NT2/D1 (cell line): ENCODE measurements at regions not wholly inside any gene's neighbourhood (a gene's known extent, or its start where the extent isn't known, plus 50 kb on each side); places are given as distances from the start of the nearest gene placed in this dataset.

Source experiments
- SUZ12 ChIP-seq: IDR thresholded peaks from 2 replicates; pipeline ENCODE4 v1.6.1; 2011; ENCODE audit not compliant: insufficient read length, insufficient read depth; ENCODE audit errors: extremely low read depth
- YY1 ChIP-seq: IDR thresholded peaks from 2 replicates; pipeline ENCODE4 v1.6.1; 2011; ENCODE audit not compliant: insufficient read length, insufficient read depth
- ZNF274 ChIP-seq: IDR thresholded peaks from 2 replicates; pipeline ENCODE4 v1.6.1; 2011; ENCODE audit warnings: mild to moderate bottlenecking, low read depth, low read length

DNA sequence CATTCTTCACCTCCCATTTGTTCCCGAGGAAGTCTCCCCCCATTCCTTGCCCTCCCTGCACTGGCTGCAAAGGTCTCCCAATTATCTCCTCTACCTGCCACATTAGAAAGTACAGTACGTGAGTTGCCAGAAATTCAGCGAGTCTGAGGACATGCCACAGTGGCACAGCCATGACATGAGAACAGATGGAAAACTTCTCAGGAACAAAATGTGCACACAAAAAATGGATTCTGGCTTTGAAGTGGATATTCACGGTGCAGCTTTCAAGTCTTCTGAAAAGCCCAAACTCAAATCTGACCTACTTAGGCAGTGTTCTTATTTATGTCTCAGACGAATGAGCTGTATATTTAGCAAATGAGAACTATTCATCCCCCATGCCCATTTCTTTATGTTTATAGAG, 269.1 kb upstream of the ARID1B start:
- no peak for TF ChIP-seq SUZ12
- no peak for TF ChIP-seq YY1
- TF ChIP-seq ZNF274, result no peak
